RWPE2 (cell line): ENCODE measurements at regions not wholly inside any gene's neighbourhood (a gene's known extent, or its start where the extent isn't known, plus 50 kb on each side); places are given as distances from the start of the nearest gene placed in this dataset.

ENCODE experiments used
- ATAC-seq: fragments of 200-7000 bp; cut with Tn5 transposase; 3 replicates; pipeline ENCODE4 v1.9.1; 2021; ENCODE audit warnings: low read depth
- DNase-seq: peaks from one replicate; pipeline ENCODE4 v3.0.0-alpha.2; 2020; ENCODE audit warnings: low spot score
- H3K27ac ChIP-seq: fragments of 450-650 bp; 2 replicates; pipeline ENCODE4 v1.5.1; 2017; ENCODE audit warnings: mild to moderate bottlenecking; ENCODE audit not compliant: poor library complexity, severe bottlenecking
- H3K27me3 ChIP-seq: fragments of 250-450 bp; sonication (Bioruptor Pico); 2 replicates; pipeline ENCODE4 v1.5.1; 2021; ENCODE audit warnings: mild to moderate bottlenecking, moderate library complexity; ENCODE audit not compliant: insufficient read depth, poor library complexity, severe bottlenecking
- H3K36me3 ChIP-seq: fragments of 250-450 bp; sonication (Bioruptor Pico); 2 replicates; pipeline ENCODE4 v1.5.1; 2020; ENCODE audit warnings: low read depth, mild to moderate bottlenecking, moderate library complexity
- H3K4me1 ChIP-seq: fragments of 250-450 bp; sonication (Bioruptor Pico); 2 replicates; pipeline ENCODE4 v1.5.1; 2021; ENCODE audit warnings: mild to moderate bottlenecking, moderate library complexity; ENCODE audit not compliant: insufficient read depth, poor library complexity, severe bottlenecking
- H3K4me3 ChIP-seq: fragments of 250-450 bp; sonication (Bioruptor Pico); 2 replicates; pipeline ENCODE4 v1.5.1; 2021; ENCODE audit warnings: mild to moderate bottlenecking, moderate library complexity; ENCODE audit not compliant: severe bottlenecking
- H3K9me3 ChIP-seq: fragments of 250-450 bp; sonication (Bioruptor Pico); 2 replicates; pipeline ENCODE4 v1.5.1; 2021; ENCODE audit warnings: mild to moderate bottlenecking, moderate library complexity; ENCODE audit not compliant: severe bottlenecking
- TF ChIP-seq, protein P1 (sequence below): fragments of 450-650 bp; IDR thresholded peaks from one replicate; pipeline ENCODE4 v1.5.1; 2017; ENCODE audit warnings: mild to moderate bottlenecking, moderate library complexity; ENCODE audit not compliant: poor library complexity, severe bottlenecking

DNA sequence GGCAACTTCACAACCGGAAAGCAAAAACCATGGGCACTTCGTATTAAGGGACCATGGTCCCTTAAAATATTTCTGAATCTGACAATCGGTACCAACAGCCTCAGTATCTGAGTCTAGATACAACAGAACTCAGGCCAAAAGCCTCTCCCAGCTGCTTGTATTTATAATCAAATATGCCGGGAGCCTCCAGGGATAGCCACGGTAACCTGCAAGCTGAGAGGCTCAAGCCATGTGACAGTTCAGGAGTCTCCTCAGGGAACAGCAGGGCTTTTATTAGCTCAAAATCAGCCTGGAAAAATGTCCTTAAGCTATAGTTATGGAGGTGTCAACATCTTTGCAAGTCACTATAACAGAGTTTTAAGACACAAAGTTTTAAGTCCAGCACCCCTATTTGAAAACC lies 352.8 kb upstream of the GYPC start:
- Histone ChIP-seq H3K4me3 (no peak overlapping the region), H3K9me3 (no peaks in the 10 kb centered on the region), H3K36me3 (no peaks in the 10 kb centered on the region), H3K27me3 (no peaks in the 10 kb centered on the region), H3K27ac (no peak overlapping the region), H3K4me1 (no peaks in the 10 kb centered on the region)
- TF ChIP-seq, protein P1, sequence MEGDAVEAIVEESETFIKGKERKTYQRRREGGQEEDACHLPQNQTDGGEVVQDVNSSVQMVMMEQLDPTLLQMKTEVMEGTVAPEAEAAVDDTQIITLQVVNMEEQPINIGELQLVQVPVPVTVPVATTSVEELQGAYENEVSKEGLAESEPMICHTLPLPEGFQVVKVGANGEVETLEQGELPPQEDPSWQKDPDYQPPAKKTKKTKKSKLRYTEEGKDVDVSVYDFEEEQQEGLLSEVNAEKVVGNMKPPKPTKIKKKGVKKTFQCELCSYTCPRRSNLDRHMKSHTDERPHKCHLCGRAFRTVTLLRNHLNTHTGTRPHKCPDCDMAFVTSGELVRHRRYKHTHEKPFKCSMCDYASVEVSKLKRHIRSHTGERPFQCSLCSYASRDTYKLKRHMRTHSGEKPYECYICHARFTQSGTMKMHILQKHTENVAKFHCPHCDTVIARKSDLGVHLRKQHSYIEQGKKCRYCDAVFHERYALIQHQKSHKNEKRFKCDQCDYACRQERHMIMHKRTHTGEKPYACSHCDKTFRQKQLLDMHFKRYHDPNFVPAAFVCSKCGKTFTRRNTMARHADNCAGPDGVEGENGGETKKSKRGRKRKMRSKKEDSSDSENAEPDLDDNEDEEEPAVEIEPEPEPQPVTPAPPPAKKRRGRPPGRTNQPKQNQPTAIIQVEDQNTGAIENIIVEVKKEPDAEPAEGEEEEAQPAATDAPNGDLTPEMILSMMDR = no peak
- no peak for ATAC-seq
- DNase-seq = no peak

DNA sequence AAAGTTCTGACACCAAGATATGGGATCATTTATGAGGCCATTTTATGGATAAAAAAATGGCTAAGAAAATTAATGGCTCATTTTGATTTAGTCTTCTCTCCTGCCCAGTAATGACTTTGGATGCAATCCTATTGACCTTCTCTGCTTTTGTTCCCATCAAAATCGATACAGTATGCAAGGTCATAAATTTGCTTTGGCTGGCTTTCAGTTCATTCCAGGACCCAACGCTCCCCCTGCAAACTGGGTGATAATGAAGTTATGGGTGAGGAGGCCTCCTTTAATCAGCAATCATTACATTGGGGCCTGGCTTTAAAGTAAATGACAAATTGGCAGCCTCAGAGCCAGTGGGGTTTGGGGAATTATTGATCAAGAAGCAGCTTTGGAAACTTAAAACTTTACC lies 351.8 kb upstream of the GYPC start:
- TF ChIP-seq, protein P1 = no peak

GRCh38 chr2:126306539-126306938 lies 349.4 kb upstream of the GYPC start:
- TF ChIP-seq, protein P1 = no peak
- peaks cover 3% of the 10 kb centered on the region for H3K27me3 ChIP-seq
- H3K36me3 ChIP-seq = no peaks in the 10 kb centered on the region
- no peak overlapping the region for H3K4me3 ChIP-seq
- DNase-seq (no peak), ATAC-seq (no peak)
- H3K27ac ChIP-seq = no peak overlapping the region
- no peaks in the 10 kb centered on the region for H3K9me3 ChIP-seq
- no peaks in the 10 kb centered on the region for H3K4me1 ChIP-seq

More for the DNA sequence above, 351.8 kb upstream of the GYPC start:
- no peak overlapping the region for H3K27ac ChIP-seq
- ATAC-seq = no peak
- DNase-seq = no peak
- H3K36me3 ChIP-seq = no peaks in the 10 kb centered on the region
- H3K9me3 ChIP-seq = no peaks in the 10 kb centered on the region
- H3K4me1 ChIP-seq = no peaks in the 10 kb centered on the region
- H3K4me3 ChIP-seq = no peak overlapping the region
- no peaks in the 10 kb centered on the region for H3K27me3 ChIP-seq

DNA sequence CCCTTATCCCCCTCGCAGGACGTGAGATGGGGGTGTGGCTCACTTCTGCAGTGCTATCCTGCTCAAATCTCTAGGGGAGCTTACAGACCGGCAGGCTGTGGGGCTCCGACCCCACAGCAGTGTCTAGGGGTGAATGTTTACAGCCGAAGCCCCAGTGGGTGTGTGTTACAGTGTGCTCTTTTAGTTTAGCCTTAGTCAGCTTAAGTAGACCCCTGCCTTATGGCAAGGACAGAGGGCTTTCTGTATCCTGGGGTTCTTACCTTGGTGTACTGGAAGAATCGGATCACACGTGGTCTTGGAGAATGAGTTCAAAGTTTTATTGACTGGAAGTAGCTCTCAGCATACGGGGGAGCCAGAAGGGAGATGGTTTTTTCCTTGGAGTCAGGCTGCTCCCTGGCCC lies 348.2 kb upstream of the GYPC start:
- Histone ChIP-seq H3K27me3 (peaks cover 3% of the 10 kb centered on the region), H3K4me3 (no peak overlapping the region), H3K36me3 (no peaks in the 10 kb centered on the region), H3K27ac (no peak overlapping the region), H3K9me3 (no peaks in the 10 kb centered on the region), H3K4me1 (no peaks in the 10 kb centered on the region)
- no peak for DNase-seq
- no peak for ATAC-seq
- TF ChIP-seq, protein P1 = no peak

DNA sequence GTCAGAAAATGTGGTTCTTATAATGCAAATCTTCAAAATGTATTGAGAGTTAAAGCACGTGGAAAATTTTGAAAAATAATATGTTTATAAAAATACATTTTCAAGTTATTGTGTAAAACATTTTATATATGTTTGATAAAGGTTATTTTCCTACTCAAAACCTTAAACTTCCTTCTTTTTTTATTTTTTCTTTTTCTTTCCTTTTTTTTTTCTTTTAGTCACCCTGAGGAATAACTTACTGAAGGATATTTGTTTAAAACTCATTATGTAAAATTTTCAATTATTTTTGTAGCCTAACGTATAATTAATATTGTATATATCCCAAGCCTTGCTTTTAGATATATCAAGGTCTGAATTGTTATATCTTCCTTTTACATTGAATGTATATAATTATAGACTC lies 346.8 kb upstream of the GYPC start:
- TF ChIP-seq, protein P1 = no peak
- Histone ChIP-seq H3K4me3 (no peak overlapping the region), H3K4me1 (no peaks in the 10 kb centered on the region), H3K9me3 (no peaks in the 10 kb centered on the region), H3K27ac (no peak overlapping the region), H3K27me3 (peaks cover 3% of the 10 kb centered on the region), H3K36me3 (no peaks in the 10 kb centered on the region)
- DNase-seq (no peak), ATAC-seq (no peak)
